Gastrocnemius medialis (tissue), 4 donors: ENCODE measurements at regions not wholly inside any gene's neighbourhood (a gene's known extent, or its start where the extent isn't known, plus 50 kb on each side); places are given as distances from the start of the nearest gene placed in this dataset.

Experiments used
- POLR2A ChIP-seq, 2 donors: fragments of 450-650 bp; IDR thresholded peaks; one replicate each; pipeline ENCODE4 v1.6.1; 2017; ENCODE audit warnings: antibody characterized with exemption in 2 of 2, mild to moderate bottlenecking in 2 of 2, moderate library complexity in 2 of 2
- TF ChIP-seq, protein P1 (sequence below), 5 experiments: fragments of 450-650 bp in 3 of 5; fragments of 200-600 bp in 2 of 5; sonication (generic) in 2 of 5; IDR thresholded peaks in 4 of 5; conservative IDR thresholded peaks in 1 of 5; 1 replicate in 4 of 5; 2 replicates in 1 of 5; pipeline ENCODE4 v1.5.1; 2016 to 2019; ENCODE audit warnings: antibody characterized with exemption in 5 of 5, mild to moderate bottlenecking in 3 of 5, moderate library complexity in 3 of 5

DNA sequence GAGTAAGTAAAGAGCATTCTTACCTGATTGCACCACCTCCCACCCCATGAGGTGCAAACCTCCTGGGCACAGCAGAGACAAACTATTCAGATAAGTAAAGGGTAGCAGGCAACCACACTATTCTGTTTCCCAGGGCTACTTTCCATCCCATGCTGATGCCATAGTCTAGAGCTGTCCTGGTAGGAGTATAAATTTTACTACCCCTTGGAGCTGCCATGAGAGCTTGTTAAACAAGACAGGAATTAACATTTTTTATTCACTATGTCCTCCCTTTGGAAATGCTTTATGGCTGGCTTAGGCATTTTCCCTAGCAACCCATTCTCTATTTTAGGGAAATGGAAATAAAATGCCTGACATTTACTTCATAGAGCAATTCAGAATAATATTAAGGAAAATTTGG lies 324.6 kb upstream of the USP25 start:
- TF ChIP-seq, protein P1, sequence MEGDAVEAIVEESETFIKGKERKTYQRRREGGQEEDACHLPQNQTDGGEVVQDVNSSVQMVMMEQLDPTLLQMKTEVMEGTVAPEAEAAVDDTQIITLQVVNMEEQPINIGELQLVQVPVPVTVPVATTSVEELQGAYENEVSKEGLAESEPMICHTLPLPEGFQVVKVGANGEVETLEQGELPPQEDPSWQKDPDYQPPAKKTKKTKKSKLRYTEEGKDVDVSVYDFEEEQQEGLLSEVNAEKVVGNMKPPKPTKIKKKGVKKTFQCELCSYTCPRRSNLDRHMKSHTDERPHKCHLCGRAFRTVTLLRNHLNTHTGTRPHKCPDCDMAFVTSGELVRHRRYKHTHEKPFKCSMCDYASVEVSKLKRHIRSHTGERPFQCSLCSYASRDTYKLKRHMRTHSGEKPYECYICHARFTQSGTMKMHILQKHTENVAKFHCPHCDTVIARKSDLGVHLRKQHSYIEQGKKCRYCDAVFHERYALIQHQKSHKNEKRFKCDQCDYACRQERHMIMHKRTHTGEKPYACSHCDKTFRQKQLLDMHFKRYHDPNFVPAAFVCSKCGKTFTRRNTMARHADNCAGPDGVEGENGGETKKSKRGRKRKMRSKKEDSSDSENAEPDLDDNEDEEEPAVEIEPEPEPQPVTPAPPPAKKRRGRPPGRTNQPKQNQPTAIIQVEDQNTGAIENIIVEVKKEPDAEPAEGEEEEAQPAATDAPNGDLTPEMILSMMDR (IDR thresholded peaks at IDR 0.05 in 4 of 5, conservative IDR thresholded peaks at IDR 0.05 in 1 of 5), result no peak
- TF ChIP-seq POLR2A (IDR thresholded peaks at IDR 0.05), result no peak
